GM12891 (cell line): ENCODE measurements at regions not wholly inside any gene's neighbourhood (a gene's known extent, or its start where the extent isn't known, plus 50 kb on each side); places are given as distances from the start of the nearest gene placed in this dataset.

Experiments
- PAX5 ChIP-seq: IDR thresholded peaks from 2 replicates; pipeline ENCODE4 v1.6.1; 2011; ENCODE audit warnings: low read length, moderate library complexity, mild to moderate bottlenecking; ENCODE audit not compliant: insufficient read depth, severe bottlenecking
- POLR2A ChIP-seq: IDR thresholded peaks from 2 replicates; pipeline ENCODE4 v1.6.1; 2011; ENCODE audit warnings: low read depth, low read length, control low read depth
- POLR2AphosphoS5 ChIP-seq: IDR thresholded peaks from 2 replicates; pipeline ENCODE4 v1.6.1; 2011; ENCODE audit warnings: low read depth, low read length, control low read depth
- POU2F2 ChIP-seq: IDR thresholded peaks from 2 replicates; pipeline ENCODE4 v1.6.1; 2011; ENCODE audit warnings: low read depth, mild to moderate bottlenecking, control low read depth, low read length, moderate library complexity
- SPI1 ChIP-seq: IDR thresholded peaks from 2 replicates; pipeline ENCODE4 v1.6.1; 2011; ENCODE audit warnings: low read depth, low read length, control low read depth
- TAF1 ChIP-seq: IDR thresholded peaks from 2 replicates; pipeline ENCODE4 v1.6.1; 2011; ENCODE audit warnings: low read depth, low read length, control low read depth

- TF ChIP-seq POLR2A: no peak
- no peak for TF ChIP-seq POLR2AphosphoS5
- TF ChIP-seq PAX5: no peak
- TF ChIP-seq TAF1: no peak
- TF ChIP-seq POU2F2: no peak
- TF ChIP-seq SPI1: no peak
These were observed 148.4 kb upstream of the PLEKHG7 start for GRCh38 chr12:92554158-92555073.
